Loucy (cell line): ENCODE measurements at regions not wholly inside any gene's neighbourhood (a gene's known extent, or its start where the extent isn't known, plus 50 kb on each side); places are given as distances from the start of the nearest gene placed in this dataset.
"Not testable (repeated sequence)": the region's sequence is repeated elsewhere in the genome, so short reads cannot be mapped to it uniquely, and the experiment has no call there.

Source experiments
- H2AFZ ChIP-seq: fragments of 200-600 bp; sonication (generic); 2 replicates; pipeline ENCODE4 v1.6.0; 2016; ENCODE audit warnings: antibody characterized with exemption, mild to moderate bottlenecking, low read length, moderate library complexity
- H3F3A ChIP-seq: fragments of 200-600 bp; 2 replicates; pipeline ENCODE4 v1.6.0; 2016; ENCODE audit warnings: antibody characterized with exemption, low read depth, mild to moderate bottlenecking
- H3K27me3 ChIP-seq: fragments of 200-600 bp; sonication (generic); 2 replicates; pipeline ENCODE4 v1.6.1; 2014; ENCODE audit warnings: low read length, mild to moderate bottlenecking; ENCODE audit not compliant: insufficient read depth, poor library complexity, severe bottlenecking
- H3K36me3 ChIP-seq: fragments of 200-600 bp; sonication (generic); 2 replicates; pipeline ENCODE4 v1.6.1; 2016; ENCODE audit warnings: low read length; ENCODE audit not compliant: insufficient read depth
- H3K4me1 ChIP-seq: fragments of 200-600 bp; sonication (generic); 2 replicates; pipeline ENCODE4 v1.5.1; 2014; ENCODE audit warnings: low read length, mild to moderate bottlenecking; ENCODE audit not compliant: insufficient read depth, poor library complexity, severe bottlenecking
- H3K4me2 ChIP-seq: fragments of 200-600 bp; sonication (generic); 2 replicates; pipeline ENCODE4 v1.6.0; 2014; ENCODE audit warnings: antibody characterized with exemption, low read length, low read depth, mild to moderate bottlenecking; ENCODE audit not compliant: poor library complexity, severe bottlenecking
- H3K4me3 ChIP-seq: fragments of 200-600 bp; sonication (generic); 2 replicates; pipeline ENCODE4 v1.5.1; 2014; ENCODE audit warnings: low read length, mild to moderate bottlenecking, mixed read lengths; ENCODE audit not compliant: poor library complexity, severe bottlenecking
- H3K79me2 ChIP-seq: fragments of 200-600 bp; sonication (generic); 2 replicates; pipeline ENCODE4 v1.6.1; 2014; ENCODE audit warnings: low read length; ENCODE audit not compliant: insufficient read depth
- H3K9ac ChIP-seq: fragments of 200-600 bp; sonication (generic); 2 replicates; pipeline ENCODE4 v1.6.0; 2014; ENCODE audit warnings: mild to moderate bottlenecking, low read depth, low read length, moderate library complexity; ENCODE audit not compliant: poor library complexity, severe bottlenecking
- H3K9me2 ChIP-seq: fragments of 200-600 bp; sonication (generic); replicated peaks from 2 replicates; pipeline ENCODE4 v1.6.1; 2016; ENCODE audit warnings: low read depth, low read length, mixed read lengths
- H3K9me3 ChIP-seq: fragments of 200-600 bp; sonication (generic); 2 replicates; pipeline ENCODE4 v1.6.1; 2014; ENCODE audit warnings: mild to moderate bottlenecking, antibody characterized with exemption, low read length, low read depth; ENCODE audit not compliant: insufficient read depth
- H4K20me1 ChIP-seq: fragments of 200-600 bp; sonication (generic); 2 replicates; pipeline ENCODE4 v1.6.0; 2014; ENCODE audit warnings: antibody characterized with exemption, low read length, mild to moderate bottlenecking; ENCODE audit not compliant: insufficient read depth, poor library complexity, severe bottlenecking
- CTCF ChIP-seq: fragments of 200-600 bp; sonication (generic); conservative IDR thresholded peaks from 2 replicates; pipeline ENCODE4 v1.5.1; 2014; ENCODE audit warnings: mild to moderate bottlenecking, antibody characterized with exemption, low read length
- EZH2phosphoT487 ChIP-seq: fragments of 200-600 bp; IDR thresholded peaks from 2 replicates; pipeline ENCODE4 v1.6.1; 2018; ENCODE audit warnings: antibody characterized with exemption, mild to moderate bottlenecking, moderate library complexity, borderline replicate concordance

DNA sequence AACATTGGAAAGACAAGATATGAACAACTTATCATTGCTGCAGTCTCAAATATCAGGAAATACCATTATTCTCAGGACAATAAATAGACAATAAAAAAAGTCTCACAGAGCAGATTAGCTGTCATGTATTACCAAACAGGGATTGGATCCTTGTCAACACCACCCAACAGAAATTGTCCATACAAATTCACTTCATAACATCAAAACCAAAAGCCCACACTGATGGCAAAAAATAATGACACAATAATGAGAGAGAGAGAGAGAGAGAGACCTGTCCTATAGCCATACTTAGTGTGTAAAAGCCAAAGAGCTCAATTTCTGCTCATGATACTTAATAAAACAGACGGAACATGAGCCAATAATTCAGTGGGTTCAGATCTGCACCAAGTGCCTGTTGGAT is 96.5 kb downstream of the PPIAL4G start:
- no peaks in the 10 kb centered on the region for H3F3A ChIP-seq
- no peak overlapping the region for H3K4me3 ChIP-seq
- H3K27me3 ChIP-seq, result no peaks in the 10 kb centered on the region
- no peak overlapping the region for H3K4me2 ChIP-seq
- no peaks in the 10 kb centered on the region for H3K79me2 ChIP-seq
- no peaks in the 10 kb centered on the region for H3K9me2 ChIP-seq
- H3K36me3 ChIP-seq, result no peaks in the 10 kb centered on the region
- no peaks in the 10 kb centered on the region for H4K20me1 ChIP-seq
- no peak overlapping the region for H3K9ac ChIP-seq
- H3K9me3 ChIP-seq, result no peaks in the 10 kb centered on the region; the same call in 1 of the 2 replicates
- no peak for TF ChIP-seq EZH2phosphoT487
- no peak for TF ChIP-seq CTCF
- no peak overlapping the region for H2AFZ ChIP-seq
- no peaks in the 10 kb centered on the region for H3K4me1 ChIP-seq

- H3F3A ChIP-seq, H3K4me2 ChIP-seq, H3K36me3 ChIP-seq, H3K9me2 ChIP-seq, H3K4me1 ChIP-seq, H3K27me3 ChIP-seq, H4K20me1 ChIP-seq, H2AFZ ChIP-seq, H3K9me3 ChIP-seq, H3K9ac ChIP-seq, H3K4me3 ChIP-seq, H3K79me2 ChIP-seq: not testable (repeated sequence)
Measured at GRCh38 chr1:148386031-148386398, 97.1 kb downstream of the PPIAL4G start.

- TF ChIP-seq CTCF (no peak), EZH2phosphoT487 (no peak)
- H3K4me2 ChIP-seq, result no peak overlapping the region
- no peaks in the 10 kb centered on the region for H3F3A ChIP-seq
- no peak overlapping the region for H3K4me3 ChIP-seq
- no peak overlapping the region for H2AFZ ChIP-seq
- no peaks in the 10 kb centered on the region for H3K9me2 ChIP-seq
- H3K36me3 ChIP-seq, result no peaks in the 10 kb centered on the region
- no peaks in the 10 kb centered on the region for H3K27me3 ChIP-seq
- no peak overlapping the region for H3K9ac ChIP-seq
- no peaks in the 10 kb centered on the region for H3K4me1 ChIP-seq
- H3K9me3 ChIP-seq, result no peaks in the 10 kb centered on the region; the same call in 1 of the 2 replicates
- no peaks in the 10 kb centered on the region for H4K20me1 ChIP-seq
- H3K79me2 ChIP-seq, result no peaks in the 10 kb centered on the region
Measured at GRCh38 chr1:148385371-148386030, 97.6 kb downstream of the PPIAL4G start.

DNA sequence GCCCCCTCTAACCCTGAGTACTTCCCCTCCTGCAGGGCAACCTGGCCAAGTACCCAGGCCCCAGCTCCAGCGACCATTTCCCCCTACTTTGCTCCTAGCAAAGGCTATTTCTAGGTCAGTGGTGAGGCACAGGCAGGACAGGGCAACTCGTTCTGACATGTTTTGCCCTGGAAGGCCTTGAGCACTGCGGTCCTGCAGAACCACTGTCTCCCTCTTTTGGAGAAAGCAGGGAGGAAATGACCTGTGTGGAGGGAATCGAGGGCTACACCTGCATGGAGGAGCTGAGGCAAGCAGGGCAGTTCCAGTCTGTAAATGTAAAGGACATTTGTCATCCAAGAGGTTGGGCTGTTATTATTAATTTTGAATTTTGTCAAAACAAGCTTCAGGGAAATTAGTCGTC is 99.1 kb downstream of the PPIAL4G start:
- H3K4me1 ChIP-seq, result no peaks in the 10 kb centered on the region
- H4K20me1 ChIP-seq, result no peaks in the 10 kb centered on the region
- no peaks in the 10 kb centered on the region for H3K9me2 ChIP-seq
- H3K36me3 ChIP-seq, result no peaks in the 10 kb centered on the region
- no peaks in the 10 kb centered on the region for H3K79me2 ChIP-seq
- no peaks in the 10 kb centered on the region for H3F3A ChIP-seq
- no peak overlapping the region for H2AFZ ChIP-seq
- H3K9me3 ChIP-seq, result no peaks in the 10 kb centered on the region; the same call in 1 of the 2 replicates
- no peak for TF ChIP-seq CTCF
- no peak for TF ChIP-seq EZH2phosphoT487
- no peaks in the 10 kb centered on the region for H3K27me3 ChIP-seq
- H3K9ac ChIP-seq, result no peak overlapping the region
- H3K4me2 ChIP-seq, result no peak overlapping the region
- H3K4me3 ChIP-seq, result no peak overlapping the region
